ENCODE measurements at regions not wholly inside any gene's neighbourhood (a gene's known extent, or its start where the extent isn't known, plus 50 kb on each side); places are given as distances from the start of the nearest gene placed in this dataset.

GRCh38 chr5:106698169-106698568 lies 972.6 kb downstream of the EFNA5 start:
- H3K79me1 ChIP-seq (ENCODE audit: low read depth in 1 of 2, low read length in 2 of 2) = no peaks in the 10 kb centered on the region
- H3K36me3 ChIP-seq (ENCODE audit: control insufficient read depth, insufficient read depth, low read length) = no peaks in the 10 kb centered on the region
- no peak overlapping the region for H3K4ac ChIP-seq (ENCODE audit: low read depth, low read length)
- in situ Hi-C loops (cut with MboI; ENCODE audit: low sequenced_read_pairs) = no loop called here
- H3K4me2 ChIP-seq (ENCODE audit: low read depth, low read length) = no peak overlapping the region
- H2BK15ac ChIP-seq (ENCODE audit: low read depth, low read length) = no peak overlapping the region
- H3K27ac ChIP-seq (ENCODE audit: insufficient read depth, low read length) = no peak overlapping the region
- no peak overlapping the region for H2BK5ac ChIP-seq (ENCODE audit: low read depth, low read length, poor library complexity, severe bottlenecking)
- no peaks in the 10 kb centered on the region for H3K9me3 ChIP-seq (ENCODE audit: control insufficient read depth, insufficient read depth, low read length)
- H2AK5ac ChIP-seq (ENCODE audit: low read depth, low read length) = no peak overlapping the region
- no peak overlapping the region for H3K9ac ChIP-seq (ENCODE audit: low read depth, low read length)
- H3K4me3 ChIP-seq (ENCODE audit: insufficient read depth, low read depth, low read length) = no peak overlapping the region
- DNase-seq (no peak), ATAC-seq (ENCODE audit: low read depth) (no peak)
- no peaks in the 10 kb centered on the region for H3K27me3 ChIP-seq (ENCODE audit: control insufficient read depth, insufficient read depth, low read length)
- H2AK9ac ChIP-seq (replicated peaks; ENCODE audit: low read depth, low read length, poor library complexity) = no peak overlapping the region
- WGBS, 2 experiments (ENCODE audit: extremely low coverage in 2 of 2, insufficient read length in 1 of 2) = no CpG with 5 or more reads among the region's 5 CpGs
- no peak overlapping the region for H4K5ac ChIP-seq (ENCODE audit: low read depth, low read length)
- no peak overlapping the region for H3K14ac ChIP-seq (replicated peaks; ENCODE audit: low read depth, low read length)
- no peak overlapping the region for H3K23ac ChIP-seq (ENCODE audit: low read depth, low read length)
- no peaks in the 10 kb centered on the region for H3K9me1 ChIP-seq (ENCODE audit: insufficient read depth, low read length)
- H4K8ac ChIP-seq (ENCODE audit: low read depth in 2 of 2, low read length in 2 of 2) = no peak overlapping the region
- no TSS peak for BruUV-seq (replicated peaks)
- no peaks in the 10 kb centered on the region for H4K20me1 ChIP-seq (ENCODE audit: insufficient read depth, low read length)
- H3K4me1 ChIP-seq (ENCODE audit: control insufficient read depth, insufficient read depth, low read length) = no peaks in the 10 kb centered on the region
- intact Hi-C loops (cut with micrococcal nuclease) = no loop called here
- no peak overlapping the region for H4K91ac ChIP-seq (ENCODE audit: insufficient read depth, low read depth, low read length)
- dilution Hi-C loops (cut with HindIII; ENCODE audit: low sequenced_read_pairs, unreplicated experiment) = no loop called here
- TF ChIP-seq CEBPB (IDR thresholded peaks at IDR 0.05; ENCODE audit: low read depth, low read length) = no peak
- H2AFZ ChIP-seq (replicated peaks; ENCODE audit: low read length, poor library complexity) = no peak overlapping the region
- ChIA-PET CTCF (no interaction called here), POLR2A (ENCODE audit: unreplicated experiment) (no interaction called here)
- no peak overlapping the region for H3K18ac ChIP-seq (ENCODE audit: low read depth, low read length)
- H3K56ac ChIP-seq (ENCODE audit: extremely low read depth, insufficient read depth, low read length) = no peak overlapping the region
- no peak overlapping the region for H2BK120ac ChIP-seq (ENCODE audit: low read depth, low read length)
- H2BK20ac ChIP-seq (ENCODE audit: low read depth, low read length) = no peak overlapping the region

Measured in IMR-90 (cell line).